Adrenal gland (tissue), 9 donors: ENCODE measurements at regions not wholly inside any gene's neighbourhood (a gene's known extent, or its start where the extent isn't known, plus 50 kb on each side); places are given as distances from the start of the nearest gene placed in this dataset.
A peak's percentile ranks its signal among the peaks of the same experiment; 100 is the strongest.

Source experiments
- DNase-seq, 7 donors: peaks; one replicate each; pipeline ENCODE4 v3.0.0-alpha.2; 2019 to 2020
- H3K27ac ChIP-seq, 5 donors: fragments of 200-600 bp; sonication (generic) in 4 of 5; 1 replicate in 3 of 5; 2 replicates in 2 of 5; pipeline versions ENCODE4 v1.5.1 to v1.8.0; 2016 to 2020; ENCODE audit warnings: mild to moderate bottlenecking in 1 of 5
- H3K27me3 ChIP-seq: fragments of 200-600 bp; 2 replicates; pipeline ENCODE4 v1.8.0; 2021
- H3K36me3 ChIP-seq, 2 donors: fragments of 200-600 bp; replicated peaks in 1 of 2; 1 replicate in 1 of 2; 2 replicates in 1 of 2; pipeline versions ENCODE4 v1.5.1 to v1.8.0; 2018 to 2022
- H3K4me1 ChIP-seq, 2 donors: fragments of 200-600 bp; replicated peaks in 1 of 2; 1 replicate in 1 of 2; 2 replicates in 1 of 2; pipeline versions ENCODE4 v1.5.1 to v1.8.0; 2018 to 2021
- H3K4me3 ChIP-seq, 4 donors: fragments of 200-600 bp; sonication (generic) in 3 of 4; one replicate each; pipeline ENCODE4 v1.5.1; 2016 to 2018
- H3K9me3 ChIP-seq, 3 donors: fragments of 200-600 bp; sonication (generic) in 1 of 3; replicated peaks in 1 of 3; 1 replicate in 2 of 3; 2 replicates in 1 of 3; pipeline versions ENCODE4 v1.5.1 to v1.8.0; 2016 to 2021
- POLR2A ChIP-seq, 2 donors: fragments of 450-650 bp; IDR thresholded peaks; one replicate each; pipeline ENCODE4 v1.6.1; 2017; ENCODE audit warnings: antibody characterized with exemption in 2 of 2, mild to moderate bottlenecking in 2 of 2, moderate library complexity in 1 of 2
- WGBS, 4 donors: extraction: QIAGEN DNeasy Blood & Tissue Kit in 2 of 4; methylation state at CpG; one replicate each; pipeline versions ENCODE4 v1.1.5 to v1.1.7; 2013 to 2017; 5-methylcytosine and 5-hydroxymethylcytosine counted together
- intact Hi-C, 2 donors: fragments of 100-400 bp; cut with DNase I; formaldehyde crosslinking; loops; one replicate each; pipeline versions ENCODE4 v1.14.1 to v1.15.0; 2022 to 2023
- TF ChIP-seq, protein P1 (sequence below), 6 experiments: fragments of 450-650 bp in 4 of 6; fragments of 200-600 bp in 2 of 6; sonication (generic) in 1 of 6; IDR thresholded peaks; 1 replicate in 5 of 6; 2 replicates in 1 of 6; pipeline versions ENCODE4 v1.5.1 to v1.8.0; 2016 to 2021; ENCODE audit warnings: antibody characterized with exemption in 6 of 6, mild to moderate bottlenecking in 2 of 6, moderate library complexity in 1 of 6
- donor health status: healthy with polysubstance abuse.
- donor health status: Bipolar disorder and iron deficiency.
- donor health status: DM: yes; HTN: yes; CAD: no.
- donor health status: DM: no; HTN: no; CAD: no.
- donor health status: DM: no; HTN: no; CAD: no.

DNA sequence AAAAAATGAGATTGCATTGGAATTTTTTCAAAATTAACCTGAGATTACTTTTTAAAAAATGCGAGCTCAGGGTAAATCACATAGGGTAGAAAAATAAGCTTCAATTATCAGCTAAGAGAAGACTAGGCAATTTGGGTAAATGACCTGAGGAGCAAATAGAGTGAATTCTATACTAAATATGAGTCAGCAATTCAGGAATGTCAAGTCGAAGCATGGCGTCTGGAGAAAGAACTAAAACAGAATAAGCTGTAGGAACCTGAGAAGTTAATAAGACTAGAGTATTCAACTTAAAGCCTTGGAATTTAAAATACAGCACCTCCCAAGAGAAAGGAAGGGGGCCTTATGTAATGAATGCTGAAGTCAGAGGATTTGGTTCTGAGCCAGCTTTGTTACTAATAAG is 487.0 kb downstream of the SUCLG1 start:
- Histone ChIP-seq H3K4me3 (no peak overlapping the region), H3K4me1 (peaks cover 0 to 7% of the 10 kb centered on the region in 2 donors), H3K27ac (no peak overlapping the region), H3K27me3 (no peaks in the 10 kb centered on the region), H3K36me3 (no peaks in the 10 kb centered on the region), H3K9me3 (no peaks in the 10 kb centered on the region)
- 75 to 81% (median 79%) methylated on average over 3 of the region's 3 CpGs for WGBS, 4 donors
- no peak for DNase-seq
- TF ChIP-seq POLR2A (IDR thresholded peaks at IDR 0.05): no peak
- TF ChIP-seq, protein P1, sequence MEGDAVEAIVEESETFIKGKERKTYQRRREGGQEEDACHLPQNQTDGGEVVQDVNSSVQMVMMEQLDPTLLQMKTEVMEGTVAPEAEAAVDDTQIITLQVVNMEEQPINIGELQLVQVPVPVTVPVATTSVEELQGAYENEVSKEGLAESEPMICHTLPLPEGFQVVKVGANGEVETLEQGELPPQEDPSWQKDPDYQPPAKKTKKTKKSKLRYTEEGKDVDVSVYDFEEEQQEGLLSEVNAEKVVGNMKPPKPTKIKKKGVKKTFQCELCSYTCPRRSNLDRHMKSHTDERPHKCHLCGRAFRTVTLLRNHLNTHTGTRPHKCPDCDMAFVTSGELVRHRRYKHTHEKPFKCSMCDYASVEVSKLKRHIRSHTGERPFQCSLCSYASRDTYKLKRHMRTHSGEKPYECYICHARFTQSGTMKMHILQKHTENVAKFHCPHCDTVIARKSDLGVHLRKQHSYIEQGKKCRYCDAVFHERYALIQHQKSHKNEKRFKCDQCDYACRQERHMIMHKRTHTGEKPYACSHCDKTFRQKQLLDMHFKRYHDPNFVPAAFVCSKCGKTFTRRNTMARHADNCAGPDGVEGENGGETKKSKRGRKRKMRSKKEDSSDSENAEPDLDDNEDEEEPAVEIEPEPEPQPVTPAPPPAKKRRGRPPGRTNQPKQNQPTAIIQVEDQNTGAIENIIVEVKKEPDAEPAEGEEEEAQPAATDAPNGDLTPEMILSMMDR (IDR thresholded peaks at IDR 0.05): no peak
- intact Hi-C loops: no loop called here

DNA sequence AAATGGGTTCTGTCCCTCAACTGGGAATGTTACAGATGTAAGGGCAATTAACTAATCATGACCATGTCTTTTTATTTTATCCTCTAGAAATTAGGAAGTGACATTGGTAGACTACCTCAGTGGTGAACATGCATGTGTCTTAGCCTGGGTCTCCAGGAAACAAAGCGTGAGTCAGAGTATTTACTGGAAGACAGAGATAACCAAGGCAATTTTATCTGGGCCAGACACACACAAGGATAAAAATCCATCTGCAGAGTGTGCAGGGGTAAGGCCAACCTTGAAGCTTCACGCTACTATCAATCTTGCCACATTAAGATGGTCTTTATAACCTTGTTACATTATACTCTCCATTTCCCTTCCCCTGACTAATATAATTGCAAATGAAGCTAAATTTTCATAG is 487.5 kb downstream of the SUCLG1 start:
- 25 to 33% (median 26%) methylated on average over 2 of the region's 2 CpGs for WGBS, 4 donors
- no peaks in the 10 kb centered on the region for H3K36me3 ChIP-seq
- peak in 6 of 7 donors; percentile 16 to 69 (median 45) for DNase-seq
- peak overlapping the region in 1 of 5 donors; percentile 6 for H3K27ac ChIP-seq
- no peak for TF ChIP-seq POLR2A (IDR thresholded peaks at IDR 0.05)
- TF ChIP-seq, protein P1 (IDR thresholded peaks at IDR 0.05): no peak
- intact Hi-C loops: no loop called here
- H3K27me3 ChIP-seq: no peaks in the 10 kb centered on the region
- no peak overlapping the region for H3K4me3 ChIP-seq
- H3K9me3 ChIP-seq: no peaks in the 10 kb centered on the region
- H3K4me1 ChIP-seq: peaks cover 0 to 7% of the 10 kb centered on the region in 2 donors

DNA sequence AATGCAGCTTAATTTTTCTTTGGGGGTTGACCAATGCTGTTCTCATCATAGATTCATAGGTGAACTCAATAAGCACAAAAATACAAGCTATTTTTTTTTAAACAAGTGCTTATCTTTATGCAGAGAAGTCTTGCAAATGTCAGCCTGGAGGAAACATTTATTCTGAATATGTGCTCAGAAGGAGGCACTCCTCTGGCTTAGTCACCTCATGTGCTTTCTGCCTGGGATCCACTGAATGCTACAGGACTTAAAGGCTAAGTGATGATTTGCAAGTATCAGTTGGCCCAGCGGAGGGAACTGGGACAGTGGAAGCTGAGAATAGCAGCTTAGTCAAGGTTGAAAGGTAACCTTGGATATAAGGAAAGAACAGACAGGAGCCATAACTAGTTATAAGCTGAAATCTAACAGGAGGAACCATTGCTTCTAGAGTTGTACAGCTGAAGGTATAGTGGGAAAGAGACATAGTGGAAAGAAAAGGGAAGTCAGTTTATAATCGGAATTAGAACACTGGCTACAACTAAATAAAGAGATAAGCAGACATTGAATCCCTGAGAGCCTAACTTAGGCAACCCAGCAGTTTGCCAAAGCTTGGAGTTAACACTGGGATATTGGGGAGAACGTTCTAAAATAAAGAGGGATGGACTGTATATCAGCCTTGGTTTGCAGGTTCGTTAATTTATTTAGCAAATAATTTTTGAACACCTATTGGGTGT is 488.7 kb downstream of the SUCLG1 start:
- H3K9me3 ChIP-seq: no peaks in the 10 kb centered on the region

DNA sequence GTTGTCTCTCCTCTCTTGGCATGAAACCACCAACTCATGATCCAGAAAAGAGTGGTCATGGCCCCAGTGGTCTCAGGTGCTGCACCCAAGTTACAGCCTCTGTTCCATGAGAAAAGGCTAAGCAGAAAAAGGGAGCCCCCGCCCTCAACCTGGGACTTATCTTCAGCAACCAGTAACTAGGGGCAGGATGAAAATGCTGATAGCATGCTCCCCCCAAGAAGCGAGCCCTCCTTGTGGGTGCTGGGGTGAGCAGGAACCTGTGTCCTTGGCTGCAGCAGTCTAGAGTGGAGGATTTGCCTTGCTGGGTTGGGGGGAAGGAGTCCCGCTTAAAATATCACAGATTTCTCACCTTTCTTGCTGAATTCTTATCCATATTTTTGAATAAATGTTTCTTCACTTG is 490.0 kb downstream of the SUCLG1 start:
- Histone ChIP-seq H3K27me3 (no peaks in the 10 kb centered on the region), H3K36me3 (no peaks in the 10 kb centered on the region), H3K9me3 (no peaks in the 10 kb centered on the region), H3K4me3 (no peak overlapping the region), H3K27ac (no peak overlapping the region), H3K4me1 (peaks cover 0 to 7% of the 10 kb centered on the region in 2 donors)
- DNase-seq: no peak
- intact Hi-C loops: no loop called here
- 78 to 93% (median 85%) methylated on average over 3 of the region's 3 CpGs for WGBS, 4 donors
- TF ChIP-seq, protein P1 (IDR thresholded peaks at IDR 0.05): no peak
- no peak for TF ChIP-seq POLR2A (IDR thresholded peaks at IDR 0.05)

More for the DNA sequence above, 488.7 kb downstream of the SUCLG1 start:
- no peak overlapping the region for H3K4me3 ChIP-seq
- TF ChIP-seq, protein P1 (IDR thresholded peaks at IDR 0.05): no peak
- TF ChIP-seq POLR2A (IDR thresholded peaks at IDR 0.05): no peak
- 77 to 81% (median 78%) methylated on average over 4 of the region's 4 CpGs for WGBS, 4 donors
- DNase-seq: peak in 1 of 7 donors; percentile 5
- H3K27ac ChIP-seq: no peak overlapping the region
- H3K4me1 ChIP-seq: peaks cover 0 to 7% of the 10 kb centered on the region in 2 donors
- intact Hi-C loops: no loop called here
- no peaks in the 10 kb centered on the region for H3K36me3 ChIP-seq
- no peaks in the 10 kb centered on the region for H3K27me3 ChIP-seq
